GM12878 (cell line): ENCODE measurements at regions not wholly inside any gene's neighbourhood (a gene's known extent, or its start where the extent isn't known, plus 50 kb on each side); places are given as distances from the start of the nearest gene placed in this dataset.

Experiments used
- ATAC-seq: fragments of 200-7000 bp; cut with Tn5 transposase; 3 replicates; pipeline ENCODE4 v1.9.1; 2020; ENCODE audit warnings: mild to moderate bottlenecking, moderate library complexity
- BruUV-seq: library from RNA; stranded (reverse); fragments of 400-500 nt; replicated peaks from 2 replicates; lab custom pipeline; 2021; lab: Mats Ljungman, UMichigan
- CTCF ChIA-PET: fragments of 300-600 bp; sonication (Branson Sonifier 250); formaldehyde crosslinking; extraction: SDS; loops from one replicate; lab custom pipeline; 2021; ENCODE audit warnings: inconsistent platforms; lab: Yijun Ruan, JAX
- POLR2A ChIA-PET: fragments of 350-600 bp; formaldehyde crosslinking; extraction: SDS; loops from one replicate; lab custom pipeline; 2021; ENCODE audit warnings: inconsistent platforms; lab: Charles Lee
- RAD21 ChIA-PET: fragments of 300-600 bp; sonication (Branson Sonifier 250); formaldehyde crosslinking; loops from one replicate; lab custom pipeline; 2023; ENCODE audit warnings: antibody characterized with exemption; ENCODE audit not compliant: unreplicated experiment; lab: Charles Lee
- SMC1A ChIA-PET: fragments of 300-600 bp; sonication (Branson Sonifier 250); formaldehyde crosslinking; loops from one replicate; lab custom pipeline; 2023; ENCODE audit not compliant: unreplicated experiment, uncharacterized antibody; lab: Charles Lee
- DNase-seq: peaks from one replicate; pipeline ENCODE4 v3.0.0-alpha.2; 2011; ENCODE audit warnings: low read depth, low spot score
- FAIRE-seq: peaks from 3 replicates; lab custom pipeline; 2011; peaks lifted over from hg19 to GRCh38; lab: Jason Lieb, UNC
- H2AFZ ChIP-seq: 2 replicates; pipeline ENCODE4 v1.6.0; 2011; ENCODE audit warnings: low read depth, low read length, control low read depth; ENCODE audit not compliant: control insufficient read depth
- H3K27ac ChIP-seq: 2 replicates; pipeline ENCODE4 v1.5.1; 2011; ENCODE audit warnings: control low read depth; ENCODE audit not compliant: control insufficient read depth, insufficient read depth
- H3K27me3 ChIP-seq, 2 experiments: replicated peaks in 1 of 2; 2 replicates each; pipeline versions ENCODE4 v1.6.0 to v1.6.1; 2011; ENCODE audit warnings: low read length in 1 of 2; ENCODE audit not compliant: control insufficient read depth in 2 of 2, insufficient read depth in 2 of 2
- H3K36me3 ChIP-seq, 2 experiments: 2 replicates each; pipeline ENCODE4 v1.5.1; 2011; ENCODE audit warnings: low read length in 1 of 2; ENCODE audit not compliant: control insufficient read depth in 2 of 2, insufficient read depth in 2 of 2
- H3K4me1 ChIP-seq: 2 replicates; pipeline ENCODE4 v1.6.1; 2011; ENCODE audit warnings: mild to moderate bottlenecking, low read length, moderate library complexity, mixed read lengths; ENCODE audit not compliant: control insufficient read depth, insufficient read depth
- H3K4me2 ChIP-seq: 2 replicates; pipeline ENCODE4 v1.6.0; 2011; ENCODE audit warnings: control low read depth; ENCODE audit not compliant: control insufficient read depth, insufficient read depth
- H3K4me3 ChIP-seq: fragments of 200-600 bp; sonication (generic); 2 replicates; pipeline ENCODE4 v1.5.1; 2016
- H3K79me2 ChIP-seq: 2 replicates; pipeline ENCODE4 v1.6.0; 2011; ENCODE audit warnings: low read length; ENCODE audit not compliant: control insufficient read depth, insufficient read depth
- H3K9ac ChIP-seq: 2 replicates; pipeline ENCODE4 v1.8.0; 2011; ENCODE audit warnings: low read length, control low read depth, mixed read lengths; ENCODE audit not compliant: control insufficient read depth, insufficient read depth
- H3K9me3 ChIP-seq: replicated peaks from 3 replicates; pipeline ENCODE4 v1.5.1; 2011; ENCODE audit warnings: mild to moderate bottlenecking, low read length; ENCODE audit not compliant: control insufficient read depth, insufficient read depth
- H4K20me1 ChIP-seq: 2 replicates; pipeline ENCODE4 v1.6.0; 2011; ENCODE audit not compliant: control insufficient read depth, insufficient read depth
- JUND ChIP-seq: IDR thresholded peaks from 2 replicates; pipeline ENCODE4 v1.6.1; 2012; ENCODE audit warnings: low read depth, mild to moderate bottlenecking, low read length, improper control_type of control experiment, moderate library complexity
- WGBS: methylation state at CpG from one replicate; pipeline ENCODE4 v1.1.6; 2016; ENCODE audit warnings: low lambda C conversion rate; ENCODE audit not compliant: insufficient replicate concordance, insufficient coverage; ENCODE audit errors: missing lambda C conversion rate; 5-methylcytosine and 5-hydroxymethylcytosine counted together
- in situ Hi-C: fragments of 300-500 bp; cut with MboI; formaldehyde crosslinking; loops from 9 replicates; pipeline ENCODE4 v1.14.3; 2018; ENCODE audit warnings: mixed read lengths
- intact Hi-C: fragments of 100-400 bp; cut with micrococcal nuclease; formaldehyde crosslinking; loops from one replicate; pipeline ENCODE4 v1.14.2; 2022; ENCODE audit not compliant: unreplicated experiment
- TF ChIP-seq, protein P1 (sequence below): IDR thresholded peaks from 2 replicates; pipeline ENCODE4 v1.6.1; 2012; ENCODE audit warnings: low read depth, low read length, improper control_type of control experiment
- TF ChIP-seq, protein P2 (sequence below): fragments of 450-650 bp; IDR thresholded peaks from 2 replicates; pipeline ENCODE4 v1.6.1; 2017; ENCODE audit warnings: low read depth, mild to moderate bottlenecking, moderate library complexity

DNA sequence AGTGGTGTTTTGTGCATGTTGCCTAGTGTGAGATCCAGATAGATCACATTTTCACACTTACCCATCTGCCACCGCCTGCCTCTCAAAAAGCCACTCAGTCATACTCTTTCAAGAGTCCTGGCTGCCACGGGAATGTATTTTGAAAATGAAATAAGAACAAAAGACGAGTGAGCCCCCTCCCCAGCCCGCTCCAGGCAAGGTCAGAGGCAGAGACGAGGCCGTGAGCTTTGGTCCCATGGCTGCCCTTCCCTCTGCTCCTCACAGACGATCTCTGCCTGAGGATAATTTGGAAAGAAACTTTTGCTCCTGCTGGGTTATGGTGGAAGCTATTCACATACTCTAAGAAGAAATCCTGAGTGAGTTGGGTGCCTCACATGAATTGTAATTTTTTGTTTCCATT is 924.3 kb downstream of the BCL11B start:
- H3K27me3 ChIP-seq, result no peaks in the 10 kb centered on the region
- in situ Hi-C loops, result no loop called here
- 8% methylated on average over 7 of the region's 7 CpGs for WGBS
- H3K4me1 ChIP-seq, result no peaks in the 10 kb centered on the region; the same call in 1 of the 2 replicates
- RAD21 ChIA-PET, result interaction anchor here (1.0 to 2.3 kb wide), 7 partner anchors 11 to 188 kb away, joined by 3 to 7 read pairs (median 4); no protein-coding TSS in a partner anchor
- H3K4me3 ChIP-seq, result no peak overlapping the region
- TF ChIP-seq, protein P1, sequence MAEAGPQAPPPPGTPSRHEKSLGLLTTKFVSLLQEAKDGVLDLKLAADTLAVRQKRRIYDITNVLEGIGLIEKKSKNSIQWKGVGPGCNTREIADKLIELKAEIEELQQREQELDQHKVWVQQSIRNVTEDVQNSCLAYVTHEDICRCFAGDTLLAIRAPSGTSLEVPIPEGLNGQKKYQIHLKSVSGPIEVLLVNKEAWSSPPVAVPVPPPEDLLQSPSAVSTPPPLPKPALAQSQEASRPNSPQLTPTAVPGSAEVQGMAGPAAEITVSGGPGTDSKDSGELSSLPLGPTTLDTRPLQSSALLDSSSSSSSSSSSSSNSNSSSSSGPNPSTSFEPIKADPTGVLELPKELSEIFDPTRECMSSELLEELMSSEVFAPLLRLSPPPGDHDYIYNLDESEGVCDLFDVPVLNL, result no peak
- no peak for TF ChIP-seq JUND
- TF ChIP-seq, protein P2, sequence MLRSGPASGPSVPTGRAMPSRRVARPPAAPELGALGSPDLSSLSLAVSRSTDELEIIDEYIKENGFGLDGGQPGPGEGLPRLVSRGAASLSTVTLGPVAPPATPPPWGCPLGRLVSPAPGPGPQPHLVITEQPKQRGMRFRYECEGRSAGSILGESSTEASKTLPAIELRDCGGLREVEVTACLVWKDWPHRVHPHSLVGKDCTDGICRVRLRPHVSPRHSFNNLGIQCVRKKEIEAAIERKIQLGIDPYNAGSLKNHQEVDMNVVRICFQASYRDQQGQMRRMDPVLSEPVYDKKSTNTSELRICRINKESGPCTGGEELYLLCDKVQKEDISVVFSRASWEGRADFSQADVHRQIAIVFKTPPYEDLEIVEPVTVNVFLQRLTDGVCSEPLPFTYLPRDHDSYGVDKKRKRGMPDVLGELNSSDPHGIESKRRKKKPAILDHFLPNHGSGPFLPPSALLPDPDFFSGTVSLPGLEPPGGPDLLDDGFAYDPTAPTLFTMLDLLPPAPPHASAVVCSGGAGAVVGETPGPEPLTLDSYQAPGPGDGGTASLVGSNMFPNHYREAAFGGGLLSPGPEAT, result no peak
- TF ChIP-seq, all 136 proteins: peak for 0
- CTCF ChIA-PET, result interaction anchor here (0.6 to 2.0 kb wide), 6 partner anchors 11 to 120 kb away, joined by 3 to 6 read pairs (median 4); no protein-coding TSS in a partner anchor
- Histone ChIP-seq H3K27ac (no peak overlapping the region), H3K4me2 (no peak overlapping the region), H3K9me3 (no peaks in the 10 kb centered on the region; the same call in 2 of the 3 replicates), H3K36me3 (no peaks in the 10 kb centered on the region), H3K9ac (no peak overlapping the region), H4K20me1 (no peaks in the 10 kb centered on the region), H3K79me2 (no peaks in the 10 kb centered on the region), H2AFZ (no peak overlapping the region)
- no TSS peak for BruUV-seq
- POLR2A ChIA-PET, result interaction anchor here (1.2 to 1.4 kb wide), 2 partner anchors 13 to 26 kb away, joined by 3 to 7 read pairs; no protein-coding TSS in a partner anchor
- ATAC-seq, result no peak
- intact Hi-C loops, result no loop called here
- FAIRE-seq, result no peak
- SMC1A ChIA-PET, result interaction anchor here (0.6 to 2.9 kb wide), 16 partner anchors 9 to 149 kb away, joined by 3 to 9 read pairs (median 4); no protein-coding TSS in a partner anchor
- no peak for DNase-seq
